ENCODE measurements at regions not wholly inside any gene's neighbourhood (a gene's known extent, or its start where the extent isn't known, plus 50 kb on each side); places are given as distances from the start of the nearest gene placed in this dataset.
A peak's percentile ranks its signal among the peaks of the same experiment; 100 is the strongest.

- no peak for DNase-seq
- Histone ChIP-seq H3K27me3 (replicated peaks; ENCODE audit: insufficient read depth) (peaks cover 30% of the 10 kb centered on the region), H3K79me2 (ENCODE audit: insufficient read depth) (no peaks in the 10 kb centered on the region), H4K20me1 (ENCODE audit: insufficient read depth) (no peaks in the 10 kb centered on the region), H3K36me3 (ENCODE audit: low read depth) (no peaks in the 10 kb centered on the region), H3K9me3 (ENCODE audit: low read depth) (no peaks in the 10 kb centered on the region), H3K27ac (no peak overlapping the region), H3K4me3 (no peak overlapping the region), H2AFZ (no peak overlapping the region), H3K4me1 (ENCODE audit: insufficient read depth) (no peaks in the 10 kb centered on the region), H3K4me2 (ENCODE audit: unreplicated experiment) (no peak overlapping the region), H3K9me2 (ENCODE audit: insufficient read depth) (no peaks in the 10 kb centered on the region), H3K9ac (no peak overlapping the region), H3F3A (ENCODE audit: insufficient read depth) (no peaks in the 10 kb centered on the region)
- in situ Hi-C loops (cut with MboI) = no loop called here
- 63 to 69% methylated on average over 15 to 16 of the region's 16 CpGs for WGBS, 2 experiments (ENCODE audit: low coverage in 1 of 2, low lambda C conversion rate in 2 of 2, missing lambda C conversion rate in 2 of 2)
- TF ChIP-seq EZH2 (IDR thresholded peaks at IDR 0.05; ENCODE audit: insufficient read depth, poor library complexity, severe bottlenecking) (no peak), EZH2phosphoT487 (IDR thresholded peaks at IDR 0.05; ENCODE audit: insufficient read depth, low read depth) (no peak)
Measured at GRCh38 chr11:64499261-64500004, 56.3 kb upstream of the SLC22A11 start.

GRCh38 chr11:64500176-64501013 lies 55.3 kb upstream of the SLC22A11 start:
- H3K9ac ChIP-seq = no peak overlapping the region
- H3K9me3 ChIP-seq (ENCODE audit: low read depth) = no peaks in the 10 kb centered on the region
- H3K79me2 ChIP-seq (ENCODE audit: insufficient read depth) = no peaks in the 10 kb centered on the region
- H4K20me1 ChIP-seq (ENCODE audit: insufficient read depth) = no peaks in the 10 kb centered on the region
- in situ Hi-C loops (cut with MboI) = no loop called here
- H3K4me1 ChIP-seq (ENCODE audit: insufficient read depth) = no peaks in the 10 kb centered on the region
- no peaks in the 10 kb centered on the region for H3F3A ChIP-seq (ENCODE audit: insufficient read depth)
- H3K4me3 ChIP-seq = no peak overlapping the region
- H3K9me2 ChIP-seq (ENCODE audit: insufficient read depth) = no peaks in the 10 kb centered on the region
- WGBS, 2 experiments (ENCODE audit: low coverage in 1 of 2, low lambda C conversion rate in 2 of 2, missing lambda C conversion rate in 2 of 2) = 44 to 51% methylated on average over 26 of the region's 28 CpGs
- no peaks in the 10 kb centered on the region for H3K36me3 ChIP-seq (ENCODE audit: low read depth)
- H2AFZ ChIP-seq = no peak overlapping the region
- TF ChIP-seq EZH2phosphoT487 (IDR thresholded peaks at IDR 0.05; ENCODE audit: insufficient read depth, low read depth) (no peak), EZH2 (IDR thresholded peaks at IDR 0.05; ENCODE audit: insufficient read depth, poor library complexity, severe bottlenecking) (no peak)
- DNase-seq = peak; percentile 10
- H3K27me3 ChIP-seq (replicated peaks; ENCODE audit: insufficient read depth) = peaks cover 34% of the 10 kb centered on the region
- no peak overlapping the region for H3K27ac ChIP-seq
- H3K4me2 ChIP-seq (ENCODE audit: unreplicated experiment) = no peak overlapping the region

GRCh38 chr11:64501500-64502427 lies 54.0 kb upstream of the SLC22A11 start:
- no peaks in the 10 kb centered on the region for H3K4me1 ChIP-seq (ENCODE audit: insufficient read depth)
- H4K20me1 ChIP-seq (ENCODE audit: insufficient read depth) = no peaks in the 10 kb centered on the region
- peaks cover 34% of the 10 kb centered on the region; the same call in 1 of the 2 replicates for H3K27me3 ChIP-seq (replicated peaks; ENCODE audit: insufficient read depth)
- no peak overlapping the region for H3K4me2 ChIP-seq (ENCODE audit: unreplicated experiment)
- H2AFZ ChIP-seq = no peak overlapping the region
- in situ Hi-C loops (cut with MboI) = no loop called here
- TF ChIP-seq EZH2 (IDR thresholded peaks at IDR 0.05; ENCODE audit: insufficient read depth, poor library complexity, severe bottlenecking) = no peak
- WGBS, 2 experiments (ENCODE audit: low coverage in 1 of 2, low lambda C conversion rate in 2 of 2, missing lambda C conversion rate in 2 of 2) = 31 to 36% methylated on average over 14 of the region's 14 CpGs
- no peak overlapping the region for H3K27ac ChIP-seq
- no peaks in the 10 kb centered on the region for H3F3A ChIP-seq (ENCODE audit: insufficient read depth)
- H3K9me2 ChIP-seq (ENCODE audit: insufficient read depth) = no peaks in the 10 kb centered on the region
- no peak overlapping the region for H3K4me3 ChIP-seq
- no peak for DNase-seq
- no peaks in the 10 kb centered on the region for H3K79me2 ChIP-seq (ENCODE audit: insufficient read depth)
- no peak overlapping the region for H3K9ac ChIP-seq
- H3K36me3 ChIP-seq (ENCODE audit: low read depth) = no peaks in the 10 kb centered on the region
- no peaks in the 10 kb centered on the region for H3K9me3 ChIP-seq (ENCODE audit: low read depth)

- H3K36me3 ChIP-seq (ENCODE audit: low read depth) = no peaks in the 10 kb centered on the region
- no peak overlapping the region for H3K9ac ChIP-seq
- H3K27me3 ChIP-seq (replicated peaks; ENCODE audit: insufficient read depth) = peaks cover 38% of the 10 kb centered on the region; the same call in 1 of the 2 replicates
- TF ChIP-seq EZH2 (IDR thresholded peaks at IDR 0.05; ENCODE audit: insufficient read depth, poor library complexity, severe bottlenecking) = no peak
- TF ChIP-seq EZH2phosphoT487 (IDR thresholded peaks at IDR 0.05; ENCODE audit: insufficient read depth, low read depth) = no peak
- no peaks in the 10 kb centered on the region for H3K9me2 ChIP-seq (ENCODE audit: insufficient read depth)
- H3K9me3 ChIP-seq (ENCODE audit: low read depth) = no peaks in the 10 kb centered on the region
- H3K4me3 ChIP-seq = no peak overlapping the region
- H3K4me1 ChIP-seq (ENCODE audit: insufficient read depth) = no peaks in the 10 kb centered on the region
- no peak overlapping the region for H2AFZ ChIP-seq
- no peak for DNase-seq
- in situ Hi-C loops (cut with MboI) = no loop called here
- no peaks in the 10 kb centered on the region for H3F3A ChIP-seq (ENCODE audit: insufficient read depth)
- H4K20me1 ChIP-seq (ENCODE audit: insufficient read depth) = no peaks in the 10 kb centered on the region
- no peak overlapping the region for H3K4me2 ChIP-seq (ENCODE audit: unreplicated experiment)
- H3K79me2 ChIP-seq (ENCODE audit: insufficient read depth) = no peaks in the 10 kb centered on the region
- WGBS, 2 experiments (ENCODE audit: low coverage in 1 of 2, low lambda C conversion rate in 2 of 2, missing lambda C conversion rate in 2 of 2) = 66 to 76% methylated on average over 19 of the region's 19 CpGs
- no peak overlapping the region for H3K27ac ChIP-seq
Measured at GRCh38 chr11:64502634-64503033, 53.1 kb upstream of the SLC22A11 start.
